HG03064 (cell line): ENCODE measurements at regions not wholly inside any gene's neighbourhood (a gene's known extent, or its start where the extent isn't known, plus 50 kb on each side); places are given as distances from the start of the nearest gene placed in this dataset.

ENCODE experiments used
- ATAC-seq: cut with Tn5 transposase; IDR thresholded peaks from one replicate; pipeline ENCODE4 v1.9.1; 2021; ENCODE audit warnings: low read depth; ENCODE audit not compliant: unreplicated experiment

DNA sequence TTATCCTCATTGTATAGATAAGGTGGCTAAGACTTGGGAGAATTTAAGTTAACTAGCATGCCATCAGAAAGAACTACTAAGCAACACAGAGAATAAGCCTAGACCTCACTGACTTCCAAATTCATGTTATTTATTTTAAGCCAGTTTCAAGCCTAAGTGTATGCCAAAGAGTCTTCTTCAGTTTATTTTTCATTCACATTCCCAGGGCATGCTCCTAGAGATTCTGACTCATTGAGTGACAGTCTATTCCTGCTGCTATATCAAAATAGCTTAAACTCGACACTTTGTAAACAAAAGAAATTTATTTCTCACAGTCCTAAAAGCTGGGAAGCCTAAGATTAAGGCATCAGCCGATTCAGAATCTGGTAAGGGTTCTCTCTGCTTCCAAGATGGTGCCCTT is 467.1 kb downstream of the MBD2 start:
- no peak for ATAC-seq

DNA sequence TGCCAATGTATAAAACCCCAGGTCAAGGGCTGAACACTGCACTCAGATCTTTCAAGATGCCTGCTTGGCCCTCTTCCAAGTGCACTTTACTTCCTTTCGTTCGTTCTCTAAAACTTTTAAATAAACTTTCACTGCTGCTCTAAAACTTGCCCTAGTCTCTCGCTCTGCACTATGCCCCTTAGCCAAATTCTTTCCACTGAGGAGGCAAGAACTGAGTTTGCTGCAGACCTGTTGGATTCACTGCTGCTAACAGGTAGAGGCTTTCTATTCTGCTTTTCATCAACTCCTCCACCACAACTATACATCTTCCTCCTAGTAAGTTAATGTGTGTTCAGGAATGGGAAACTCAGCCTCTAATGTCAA is 467.9 kb downstream of the MBD2 start:
- no peak for ATAC-seq

DNA sequence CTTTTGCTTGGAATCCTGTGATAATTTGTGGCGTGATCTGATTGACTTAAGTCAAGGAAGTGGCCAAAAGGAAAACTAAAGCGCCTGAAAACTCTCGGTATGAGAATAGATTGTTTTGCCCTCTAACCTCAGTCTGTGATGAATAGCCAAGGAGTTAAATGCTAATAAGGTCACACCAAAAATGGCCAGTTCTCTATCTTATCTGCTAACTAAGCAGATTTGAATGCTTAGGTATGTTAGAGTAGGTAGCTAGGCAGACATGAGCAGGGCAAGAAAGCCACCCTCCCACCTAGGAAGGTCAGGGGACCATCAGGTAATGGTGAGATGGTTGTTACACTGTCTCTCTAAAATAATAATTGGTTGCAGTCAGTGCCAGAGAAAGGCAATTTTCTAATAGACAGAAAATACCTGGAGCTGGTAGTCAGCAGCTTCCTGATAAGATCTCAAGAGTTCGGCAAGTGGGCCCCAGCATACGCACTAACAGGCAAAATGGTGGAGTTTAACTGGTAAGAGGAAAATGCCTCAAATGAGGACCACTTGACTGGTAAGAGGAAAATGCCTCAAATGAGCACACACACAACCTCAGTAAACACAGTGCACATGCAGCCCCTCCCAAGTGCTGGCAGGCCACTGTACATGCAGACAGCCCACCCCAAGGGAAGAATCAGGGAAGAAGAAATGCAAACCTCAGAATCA is 468.4 kb downstream of the MBD2 start:
- ATAC-seq = no peak

DNA sequence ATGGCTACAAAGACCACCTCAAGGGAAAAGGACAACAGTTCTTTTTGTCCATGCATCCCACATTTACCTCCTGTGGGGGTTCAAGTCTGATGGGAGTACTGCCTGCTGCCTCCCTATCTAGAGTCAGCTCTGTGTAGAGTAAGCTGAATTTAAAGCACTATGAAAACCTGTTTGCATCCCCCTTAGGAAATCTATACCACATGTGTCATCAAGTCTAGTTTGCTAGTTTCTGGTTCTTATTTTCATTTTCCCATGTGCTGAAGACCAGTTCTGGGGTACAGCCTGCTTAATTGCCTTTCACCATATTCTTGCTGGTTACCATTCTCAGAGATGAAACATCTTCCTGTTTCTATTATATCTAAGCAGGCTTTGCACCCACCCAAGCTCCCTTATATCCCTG is 470.3 kb downstream of the MBD2 start:
- no peak for ATAC-seq

DNA sequence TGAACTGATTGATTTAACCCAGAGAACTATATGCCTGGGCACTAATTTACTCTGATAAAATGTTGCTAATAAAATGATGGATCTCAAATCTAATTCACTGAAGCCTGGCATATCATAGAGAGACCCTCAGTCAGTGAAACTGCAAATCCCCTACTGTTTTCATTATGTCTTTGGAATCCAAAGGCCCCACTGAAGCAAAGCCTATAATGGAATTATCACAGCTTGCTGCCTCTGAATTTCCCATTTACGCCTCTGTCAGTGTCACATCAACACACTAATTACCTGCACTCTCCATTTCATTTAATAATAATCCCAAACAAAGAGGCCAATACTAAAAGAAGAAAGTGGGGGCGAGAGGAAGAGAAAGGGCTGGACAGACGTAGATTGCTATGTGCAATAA is 470.9 kb downstream of the MBD2 start:
- ATAC-seq = no peak

DNA sequence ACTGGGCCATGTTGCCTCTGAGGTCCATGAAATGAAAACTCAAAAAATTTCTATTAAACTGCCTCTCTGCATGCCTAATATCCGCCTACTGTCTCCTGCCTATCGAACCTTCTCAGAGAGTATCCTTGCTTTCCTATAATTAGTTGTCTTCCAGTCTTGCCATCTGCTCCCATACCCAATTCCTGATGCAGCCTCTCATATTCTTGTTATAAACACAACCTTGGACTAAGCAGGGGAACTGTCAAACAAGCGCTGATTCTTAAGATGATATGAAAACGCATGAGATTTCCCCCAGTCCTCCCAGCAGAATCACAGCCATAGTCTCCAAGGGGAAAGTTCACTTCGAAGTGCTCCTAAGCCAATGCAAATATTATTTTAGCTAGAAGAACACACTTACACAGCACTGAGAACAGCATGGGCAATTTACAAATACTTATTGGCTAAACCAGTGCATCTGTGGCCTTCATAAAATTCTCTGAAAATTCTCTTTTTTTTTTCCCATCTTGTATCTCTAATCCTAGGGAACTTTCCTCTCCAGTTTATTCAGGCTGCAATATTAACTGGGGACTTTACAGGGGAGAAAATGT is 471.6 kb downstream of the MBD2 start:
- ATAC-seq = no peak

DNA sequence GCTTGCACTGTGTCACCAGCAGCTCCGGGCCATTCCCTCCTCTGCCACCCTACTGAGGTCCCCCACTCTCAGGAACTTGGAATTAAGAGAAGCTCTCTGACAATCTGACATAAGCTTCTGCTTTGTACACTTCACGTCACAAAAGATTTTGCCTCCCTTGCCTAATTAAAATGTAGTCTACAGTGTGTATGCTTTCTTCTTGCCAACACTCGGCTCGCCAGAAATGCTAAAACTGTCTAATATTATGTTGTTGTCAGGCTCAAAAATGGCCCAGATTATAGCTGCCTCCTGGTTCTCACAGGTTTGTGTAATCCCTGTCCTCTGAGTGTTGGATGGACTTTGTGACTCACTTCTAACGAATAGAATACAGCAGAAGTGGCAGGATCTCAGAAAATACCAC is 474.7 kb downstream of the MBD2 start:
- no peak for ATAC-seq

DNA sequence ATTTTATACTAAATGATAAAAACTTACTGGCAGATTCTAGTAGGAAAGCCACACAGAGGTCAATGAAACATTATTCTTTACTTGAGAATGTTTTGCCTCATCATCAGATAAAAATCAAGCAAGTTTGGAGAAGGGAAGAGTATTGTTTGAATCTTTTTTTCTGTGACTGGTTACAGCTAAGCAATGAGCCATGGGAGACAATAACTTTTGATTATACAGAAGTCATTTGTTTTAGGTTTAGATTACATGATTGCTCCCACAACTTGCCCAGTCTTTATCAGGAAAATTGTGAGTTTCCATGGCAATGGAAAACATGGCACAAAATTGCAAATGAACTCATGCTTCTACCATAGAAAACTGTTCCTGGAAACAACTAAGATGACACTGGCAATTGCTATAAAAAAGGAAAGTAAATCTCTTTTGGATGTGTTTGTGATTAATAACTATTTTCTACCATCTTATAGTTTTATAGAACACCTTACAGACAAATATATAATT is 476.8 kb downstream of the MBD2 start:
- no peak for ATAC-seq

DNA sequence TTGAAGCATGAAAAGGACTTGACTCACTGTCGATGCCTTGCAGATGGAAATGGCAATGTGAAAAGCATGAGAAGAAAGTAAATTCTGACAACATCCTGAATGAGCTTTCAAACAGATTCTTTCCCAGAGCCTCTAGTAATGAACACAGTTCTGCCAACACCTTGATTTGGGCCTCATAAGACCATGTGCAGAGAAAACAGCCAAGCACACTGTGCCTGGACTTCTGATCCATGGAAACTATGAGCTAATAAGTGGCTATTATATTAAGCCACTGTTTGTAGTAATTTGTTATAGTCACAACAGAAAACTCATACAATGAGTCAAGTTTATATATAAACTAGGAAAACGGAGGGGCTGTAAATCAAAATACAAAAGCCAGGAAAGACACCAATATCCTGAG is 477.3 kb downstream of the MBD2 start:
- no peak for ATAC-seq

DNA sequence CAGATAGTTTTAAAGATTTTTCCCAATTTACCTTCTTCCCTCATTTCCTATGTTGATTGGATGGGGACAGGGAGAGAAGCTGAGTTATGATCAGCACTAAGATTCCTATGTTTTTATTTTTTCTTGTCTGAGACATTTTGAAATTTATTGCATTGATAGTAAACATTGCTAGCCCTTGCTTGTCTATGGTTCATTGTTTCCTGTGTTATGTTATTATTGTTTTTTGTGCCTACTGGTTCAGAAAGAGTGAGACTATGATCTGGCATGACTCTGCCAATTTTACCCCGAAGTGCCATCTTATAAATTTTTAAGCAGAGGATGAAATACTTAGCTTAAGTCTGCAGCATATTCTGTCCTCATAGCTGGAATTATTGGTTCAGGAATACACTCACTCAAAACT is 478.5 kb downstream of the MBD2 start:
- ATAC-seq = no peak

DNA sequence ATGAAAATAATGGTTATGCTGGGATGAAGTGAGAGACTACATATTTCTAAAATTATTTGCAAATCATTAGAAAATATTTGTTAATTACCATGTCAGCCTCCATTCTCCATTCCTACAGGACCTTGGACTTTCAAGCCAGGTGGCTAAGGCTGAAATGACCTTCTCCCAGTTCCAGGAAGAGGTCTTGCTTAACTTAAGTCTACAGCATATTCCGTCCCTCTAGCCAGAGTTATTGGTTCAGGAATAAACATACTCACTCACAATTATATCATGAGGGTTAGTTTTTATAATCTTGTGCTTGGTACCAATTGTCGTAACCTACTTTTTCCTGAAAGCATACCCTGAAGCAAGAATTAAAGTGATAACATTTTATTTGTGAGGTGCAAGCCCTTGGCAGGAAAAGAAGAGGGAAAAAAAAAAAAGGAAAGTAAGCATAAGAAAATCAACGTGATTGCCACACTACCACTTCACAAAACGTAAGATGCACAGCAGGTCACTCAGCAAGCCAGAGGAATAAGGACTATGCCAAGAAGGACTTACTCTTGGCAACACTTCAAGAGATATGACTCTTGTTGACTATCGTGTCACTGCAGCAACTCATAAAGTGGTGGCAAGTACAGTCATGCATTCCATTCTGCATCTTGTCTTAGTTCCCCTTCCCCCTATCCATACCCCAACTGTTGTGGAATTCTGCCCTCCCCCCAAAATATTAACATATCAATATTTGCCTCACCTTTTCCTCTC is 479.1 kb downstream of the MBD2 start:
- ATAC-seq = no peak

DNA sequence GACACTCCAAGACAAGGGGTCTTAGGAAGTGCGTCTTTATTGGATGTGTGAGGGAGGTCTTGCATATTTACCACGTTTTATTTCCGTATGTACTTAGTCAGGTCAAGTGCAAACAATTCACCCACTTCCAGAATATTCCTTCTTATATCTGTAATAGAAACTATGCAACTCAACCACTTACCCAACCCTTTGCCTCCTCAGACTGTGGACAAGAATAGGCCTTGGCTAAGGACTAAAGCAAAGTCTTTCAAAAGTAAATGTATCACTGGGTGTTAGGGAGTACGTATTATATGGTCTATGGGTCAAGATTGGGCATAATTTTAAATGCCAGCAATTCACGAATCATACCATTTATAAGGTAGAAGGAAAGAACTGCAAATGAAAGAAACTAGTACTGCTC is 484.8 kb downstream of the MBD2 start:
- ATAC-seq = no peak

DNA sequence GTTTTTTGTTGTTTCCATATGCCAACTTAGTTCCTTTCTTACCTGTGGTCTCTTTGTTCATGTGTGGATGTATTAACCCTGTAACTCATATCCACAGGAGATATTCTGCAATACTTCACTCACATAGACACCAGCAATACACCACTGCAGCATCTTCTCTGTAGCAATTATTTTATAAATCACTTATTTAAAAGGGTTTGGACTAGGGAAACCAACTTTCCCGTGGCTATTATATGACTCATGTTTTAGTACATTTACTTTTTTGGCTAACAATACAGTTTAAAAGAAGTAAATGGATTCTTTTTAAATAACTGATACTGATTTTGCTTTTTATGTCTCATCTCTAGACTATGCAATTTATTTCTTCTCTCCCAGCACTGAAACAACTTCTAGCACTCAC is 488.9 kb downstream of the MBD2 start:
- ATAC-seq = no peak

DNA sequence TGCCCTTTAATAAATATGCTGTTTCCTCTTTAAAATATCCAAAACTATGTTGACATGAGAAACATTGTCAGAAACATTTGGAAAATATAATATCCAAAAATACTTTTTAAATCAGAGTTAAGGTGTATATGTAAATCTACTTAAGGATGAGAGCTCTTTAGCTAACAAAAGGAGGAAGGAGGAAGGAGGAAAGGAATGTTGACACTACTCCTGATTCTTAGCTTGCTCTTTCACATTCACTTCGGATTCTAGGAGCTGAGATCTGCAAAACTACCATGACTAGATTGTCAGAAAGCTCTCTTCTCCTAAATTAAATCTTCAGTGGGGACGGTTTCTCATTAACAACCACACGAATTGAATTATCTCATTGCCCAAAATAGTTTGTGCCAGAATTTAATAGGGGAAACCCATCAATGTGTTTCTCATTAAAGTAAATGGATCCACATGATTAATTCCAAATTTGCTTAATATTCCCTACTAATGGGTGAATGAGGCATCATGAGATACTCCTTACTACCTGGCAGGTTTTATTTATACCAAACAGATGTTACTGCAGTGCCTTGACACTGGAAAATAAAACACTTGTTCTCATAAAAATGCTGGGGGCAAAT is 509.1 kb downstream of the MBD2 start:
- ATAC-seq = no peak

DNA sequence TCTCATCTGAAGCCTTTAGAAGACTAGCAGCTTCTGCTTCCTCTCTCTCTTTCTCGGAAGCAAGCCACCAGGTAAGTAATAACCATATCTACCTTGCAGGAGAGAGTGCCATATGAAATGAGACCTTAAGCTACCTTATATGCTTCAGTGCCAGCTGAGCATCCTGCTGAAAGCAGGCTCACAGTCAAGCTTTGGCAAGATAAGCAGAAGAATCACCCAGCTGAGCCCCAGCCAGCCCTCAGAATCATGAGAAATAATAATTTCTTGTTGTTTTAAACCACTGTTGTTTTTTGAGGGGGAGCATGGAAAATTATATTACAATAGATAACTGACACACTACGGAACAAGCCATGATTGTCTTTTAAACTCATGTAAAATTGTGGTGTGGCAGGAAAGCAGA is 514.4 kb downstream of the MBD2 start:
- no peak for ATAC-seq

DNA sequence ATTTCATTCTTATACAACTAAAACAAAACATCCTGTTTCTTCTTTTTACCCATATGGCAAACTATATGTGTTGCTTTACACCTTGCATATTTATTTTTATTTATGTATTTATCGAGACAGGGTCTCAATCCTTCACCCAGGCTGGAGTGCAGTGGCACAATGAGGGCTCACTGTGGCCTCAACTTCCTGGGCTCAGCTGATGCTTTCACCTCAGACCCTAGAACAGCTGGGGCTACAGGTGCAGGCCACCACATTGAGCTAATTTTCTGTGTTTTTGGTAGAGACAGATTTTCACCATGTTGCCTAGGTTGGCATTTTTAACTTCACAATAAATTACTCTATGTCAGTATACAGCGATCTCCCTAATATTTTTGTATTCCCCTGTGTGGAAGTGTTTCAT is 522.0 kb downstream of the MBD2 start:
- no peak for ATAC-seq

DNA sequence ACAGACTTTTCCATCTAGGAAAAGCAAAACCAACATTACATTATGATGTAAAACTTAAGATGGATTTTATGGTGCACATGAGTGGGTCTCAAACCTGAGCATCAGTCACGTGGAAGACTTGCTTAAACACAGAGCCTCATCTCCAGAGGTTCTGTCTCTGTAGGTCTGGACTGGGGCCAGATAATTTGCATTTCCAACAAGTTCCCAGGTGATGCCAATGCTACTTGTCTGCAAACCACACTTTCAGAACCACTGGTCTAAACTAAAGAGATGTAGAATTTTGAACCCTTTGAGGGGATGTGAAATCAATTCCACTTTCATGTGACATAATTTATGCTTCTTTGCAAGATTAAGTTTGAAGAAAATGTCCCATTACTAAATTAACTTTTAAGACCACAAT is 522.8 kb downstream of the MBD2 start:
- no peak for ATAC-seq

DNA sequence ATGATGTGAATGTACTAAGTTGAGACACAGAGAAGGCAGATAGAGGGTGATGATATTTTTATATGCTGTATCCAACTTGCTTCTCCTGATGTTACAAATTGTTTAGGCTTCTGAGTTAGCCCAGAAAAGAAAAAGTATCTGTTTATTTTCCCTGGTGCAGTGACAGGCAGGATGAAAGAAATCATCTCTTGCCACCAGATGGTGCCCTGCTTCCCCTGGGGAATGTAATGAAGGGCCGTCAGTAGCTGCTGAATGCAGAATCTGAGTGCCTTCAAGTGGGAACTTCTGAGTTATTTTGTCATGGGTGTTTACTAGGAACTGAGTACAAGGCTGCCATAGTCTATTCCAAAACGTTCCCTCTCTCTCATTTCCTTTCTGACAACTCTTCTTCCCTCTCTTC is 525.6 kb downstream of the MBD2 start:
- no peak for ATAC-seq

DNA sequence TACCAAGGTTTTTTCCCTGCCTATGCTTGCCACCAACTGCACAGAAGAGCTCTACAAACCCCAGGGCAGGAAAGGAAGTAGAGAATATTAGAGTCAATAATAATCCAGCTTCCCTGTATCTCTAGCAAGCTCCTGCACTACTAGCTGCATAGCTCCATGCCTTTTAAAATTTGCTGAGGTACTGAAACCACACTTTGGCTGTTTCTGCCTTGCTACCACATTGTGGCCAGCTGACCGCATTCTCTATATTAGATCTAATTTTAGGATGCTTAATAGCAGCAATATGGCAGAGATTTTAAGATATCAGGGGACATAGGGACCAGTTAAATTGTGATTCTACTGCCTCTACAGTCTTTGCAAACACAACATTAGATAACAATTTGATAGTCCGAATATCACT is 534.6 kb downstream of the MBD2 start:
- ATAC-seq = no peak

DNA sequence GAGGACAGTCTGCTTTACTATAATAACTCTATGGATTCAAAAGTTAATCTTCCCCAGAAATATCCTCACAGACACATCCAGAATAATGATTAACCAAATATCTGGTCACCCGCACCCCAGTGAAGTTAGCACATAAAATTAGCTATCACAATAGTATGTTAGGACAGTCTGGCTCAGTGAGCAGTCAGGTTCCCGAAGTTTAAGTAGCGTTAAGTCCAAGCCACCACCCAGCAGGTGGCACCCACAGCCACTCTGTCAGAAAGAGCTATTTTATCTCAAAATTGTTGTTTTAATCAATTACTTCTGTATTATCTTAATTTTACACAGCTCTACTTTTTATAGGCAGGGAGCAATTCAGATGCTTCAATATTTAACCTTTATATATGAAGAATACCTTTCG is 537.5 kb downstream of the MBD2 start:
- ATAC-seq = no peak

DNA sequence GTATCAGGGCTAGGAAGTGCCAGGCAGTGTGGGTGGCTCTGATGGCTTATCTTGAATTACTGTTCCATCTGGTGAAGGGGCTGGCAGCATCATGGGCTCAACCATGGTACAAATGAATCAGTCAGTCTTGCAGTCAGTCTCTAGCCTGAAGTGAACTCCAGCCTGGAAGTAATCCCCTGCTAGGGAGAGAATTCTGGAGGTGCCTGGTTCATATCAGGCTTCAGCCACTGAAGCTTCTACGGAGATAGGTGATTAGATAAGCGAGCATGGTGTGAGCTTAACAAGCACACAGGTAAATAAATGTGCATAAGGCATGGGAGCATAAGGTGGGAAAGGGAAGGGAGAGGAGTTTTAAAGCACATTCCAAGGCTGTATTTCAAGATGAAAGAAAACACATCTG is 541.7 kb downstream of the MBD2 start:
- ATAC-seq = no peak

DNA sequence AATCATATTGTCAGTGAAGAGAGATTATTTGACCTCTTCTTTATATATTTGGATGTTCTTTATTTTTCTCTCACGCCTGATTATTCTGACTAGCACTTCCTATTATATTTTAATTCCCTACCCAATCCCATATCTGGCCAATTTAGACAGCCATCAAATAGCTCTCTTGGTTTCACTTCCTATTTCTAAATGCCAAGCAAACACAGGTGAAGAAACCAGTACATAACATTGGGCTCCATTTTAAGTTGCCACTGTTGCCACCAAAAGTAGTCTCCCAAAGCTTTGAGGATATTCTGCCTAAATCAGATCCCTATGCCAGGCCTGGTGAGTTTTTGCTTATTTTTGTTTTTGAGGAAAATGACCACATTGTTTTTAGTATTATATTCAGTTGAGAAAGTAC is 547.0 kb downstream of the MBD2 start:
- ATAC-seq = no peak
